HepG2 (cell line): ENCODE measurements at regions not wholly inside any gene's neighbourhood (a gene's known extent, or its start where the extent isn't known, plus 50 kb on each side); places are given as distances from the start of the nearest gene placed in this dataset.

Source experiments
- ATAC-seq: fragments of 200-7000 bp; cut with Tn5 transposase; 3 replicates; pipeline ENCODE4 v1.9.1; 2020; ENCODE audit warnings: mild to moderate bottlenecking, moderate library complexity
- BruUV-seq: library from RNA; stranded (reverse); fragments of 400-500 nt; replicated peaks from 2 replicates; lab custom pipeline; 2021; lab: Mats Ljungman, UMichigan
- CTCF ChIA-PET: fragments of 300-600 bp; formaldehyde crosslinking; extraction: SDS; loops from one replicate; lab custom pipeline; 2021; ENCODE audit warnings: low total read pairs, inconsistent platforms, low intra/inter-chr PET ratio; lab: Yijun Ruan, JAX
- POLR2A ChIA-PET: fragments of 350-600 bp; sonication (Branson Sonifier 250); formaldehyde crosslinking; loops from one replicate; lab custom pipeline; 2020; ENCODE audit warnings: antibody characterized with exemption, inconsistent platforms; lab: Yijun Ruan, JAX
- DNase-seq: peaks from one replicate; pipeline ENCODE4 v3.0.0-alpha.2; 2015; ENCODE audit warnings: low spot score
- FAIRE-seq: peaks from 3 replicates; lab custom pipeline; 2011; peaks lifted over from hg19 to GRCh38; lab: Jason Lieb, UNC
- H2AFZ ChIP-seq: one replicate; pipeline ENCODE4 v1.6.1; 2011; ENCODE audit warnings: low read length, inconsistent platforms
- H3K27ac ChIP-seq: fragments of 300-600 bp; 3 replicates; pipeline ENCODE4 v1.8.0; 2011; ENCODE audit warnings: mixed run types, mild to moderate bottlenecking, mixed read lengths, low read length, inconsistent platforms; ENCODE audit not compliant: insufficient read depth; ENCODE audit errors: extremely low read length
- H3K27me3 ChIP-seq, 2 experiments: fragments of 200-600 bp in 1 of 2; 2 replicates in 1 of 2; 3 replicates in 1 of 2; pipeline versions ENCODE4 v1.6.0 to v1.8.0; 2011; ENCODE audit warnings: low read length in 2 of 2, mild to moderate bottlenecking in 2 of 2, moderate library complexity in 2 of 2, inconsistent platforms in 1 of 2; ENCODE audit not compliant: insufficient read depth in 2 of 2, control insufficient read depth in 1 of 2
- H3K36me3 ChIP-seq, 2 experiments: fragments of 200-600 bp in 1 of 2; replicated peaks in 1 of 2; 2 replicates in 1 of 2; 3 replicates in 1 of 2; pipeline versions ENCODE4 v1.5.1 to v1.8.0; 2011; ENCODE audit warnings: low read length in 2 of 2, inconsistent platforms in 1 of 2; ENCODE audit not compliant: insufficient read depth in 2 of 2, control insufficient read depth in 1 of 2
- H3K4me1 ChIP-seq: 2 replicates; pipeline ENCODE4 v1.5.1; 2012; ENCODE audit warnings: low read length, inconsistent platforms; ENCODE audit not compliant: insufficient read depth
- H3K4me2 ChIP-seq: 2 replicates; pipeline ENCODE4 v1.6.0; 2011; ENCODE audit warnings: low read depth, low read length, inconsistent platforms
- H3K4me3 ChIP-seq, 3 experiments: fragments of 200-600 bp in 1 of 3; sonication (generic), shearing (Covaris generic) in 1 of 3; replicated peaks in 1 of 3; 2 replicates each; pipeline ENCODE4 v1.5.1; 2011 to 2016; ENCODE audit warnings: low read length in 3 of 3, inconsistent platforms in 2 of 3, low read depth in 2 of 3, mild to moderate bottlenecking in 2 of 3, control low read depth in 1 of 3, mixed read lengths in 1 of 3; ENCODE audit not compliant: insufficient read depth in 1 of 3
- H3K79me2 ChIP-seq: one replicate; pipeline ENCODE4 v1.6.1; 2011; ENCODE audit warnings: low read length, inconsistent platforms; ENCODE audit not compliant: insufficient read depth
- H3K9ac ChIP-seq: 2 replicates; pipeline ENCODE4 v1.6.0; 2011; ENCODE audit warnings: mild to moderate bottlenecking, low read depth, low read length, inconsistent platforms; ENCODE audit not compliant: insufficient read depth
- H3K9me3 ChIP-seq: 2 replicates; pipeline ENCODE4 v1.5.1; 2012; ENCODE audit warnings: mild to moderate bottlenecking, low read length
- H4K20me1 ChIP-seq: 2 replicates; pipeline ENCODE4 v1.6.0; 2011; ENCODE audit warnings: inconsistent platforms, mild to moderate bottlenecking, low read length, moderate library complexity; ENCODE audit not compliant: insufficient read depth
- BRCA1 ChIP-seq: sonication (generic); formaldehyde crosslinking; IDR thresholded peaks from 2 replicates; pipeline ENCODE4 v1.4.0; 2020; ENCODE audit warnings: missing genetic modification reagents
- CEBPG ChIP-seq: IDR thresholded peaks from 2 replicates; pipeline ENCODE4 v1.6.1; 2016
- FOXK1 ChIP-seq: sonication (generic); formaldehyde crosslinking; IDR thresholded peaks from 2 replicates; pipeline ENCODE4 v1.4.0; 2020; ENCODE audit warnings: low read depth, missing genetic modification reagents, borderline replicate concordance
- HOXA9 ChIP-seq: sonication (generic); formaldehyde crosslinking; IDR thresholded peaks from 2 replicates; pipeline ENCODE4 v1.8.1; 2022; ENCODE audit warnings: missing genetic modification reagents, mild to moderate bottlenecking, moderate library complexity, borderline replicate concordance
- MAZ ChIP-seq, 2 experiments: sonication (generic) in 1 of 2; formaldehyde crosslinking in 1 of 2; IDR thresholded peaks; 2 replicates each; pipeline versions ENCODE4 v1.5.0 to v1.6.1; 2012 to 2020; ENCODE audit warnings: low read depth in 2 of 2, mild to moderate bottlenecking in 2 of 2, borderline replicate concordance in 1 of 2, improper control_type of control experiment in 1 of 2, low read length in 1 of 2, missing genetic modification reagents in 1 of 2, moderate library complexity in 1 of 2
- NCOA5 ChIP-seq: sonication (generic); formaldehyde crosslinking; IDR thresholded peaks from 2 replicates; pipeline ENCODE4 v1.4.0; 2020; ENCODE audit warnings: missing genetic modification reagents
- REXO4 ChIP-seq: sonication (generic); formaldehyde crosslinking; IDR thresholded peaks from 2 replicates; pipeline ENCODE4 v1.8.0; 2022; ENCODE audit warnings: missing genetic modification reagents, mild to moderate bottlenecking, borderline replicate concordance
- SAP130 ChIP-seq: IDR thresholded peaks from 2 replicates; pipeline ENCODE4 v1.6.1; 2016; ENCODE audit warnings: low read depth
- SRF ChIP-seq: IDR thresholded peaks from 2 replicates; pipeline ENCODE4 v1.6.1; 2011; ENCODE audit warnings: mild to moderate bottlenecking, low read depth, low read length, moderate library complexity
- ZNF841 ChIP-seq: sonication (generic); formaldehyde crosslinking; IDR thresholded peaks from 2 replicates; pipeline ENCODE4 v1.8.1; 2023; ENCODE audit warnings: missing genetic modification reagents, borderline replicate concordance
- ZNF878 ChIP-seq: sonication (generic); formaldehyde crosslinking; IDR thresholded peaks from 2 replicates; pipeline ENCODE4 v1.8.1; 2023; ENCODE audit warnings: mild to moderate bottlenecking, missing genetic modification reagents, moderate library complexity
- WGBS: methylation state at CpG from one replicate; pipeline ENCODE4 v1.1.6; 2017; ENCODE audit warnings: low lambda C conversion rate; 5-methylcytosine and 5-hydroxymethylcytosine counted together
- in situ Hi-C: cut with HindIII; loops from 2 replicates; pipeline ENCODE4 v1.10.0; 2017; ENCODE audit warnings: low pct_unique_long_range_greater_than_20kb; ENCODE audit not compliant: extremely low pct_ligation_motif_present
- intact Hi-C: fragments of 100-400 bp; cut with micrococcal nuclease; formaldehyde crosslinking; loops from one replicate; pipeline ENCODE4 v1.10.0; 2022; ENCODE audit not compliant: unreplicated experiment
- TF ChIP-seq, protein P1 (sequence below): sonication (generic); formaldehyde crosslinking; IDR thresholded peaks from 2 replicates; pipeline ENCODE4 v1.5.0; 2020; ENCODE audit warnings: missing genetic modification reagents
- TF ChIP-seq, protein P2 (sequence below): sonication (generic); formaldehyde crosslinking; IDR thresholded peaks from 2 replicates; pipeline ENCODE4 v1.8.1; 2023; ENCODE audit warnings: mild to moderate bottlenecking, inconsistent platforms, moderate library complexity, missing genetic modification reagents, borderline replicate concordance

DNA sequence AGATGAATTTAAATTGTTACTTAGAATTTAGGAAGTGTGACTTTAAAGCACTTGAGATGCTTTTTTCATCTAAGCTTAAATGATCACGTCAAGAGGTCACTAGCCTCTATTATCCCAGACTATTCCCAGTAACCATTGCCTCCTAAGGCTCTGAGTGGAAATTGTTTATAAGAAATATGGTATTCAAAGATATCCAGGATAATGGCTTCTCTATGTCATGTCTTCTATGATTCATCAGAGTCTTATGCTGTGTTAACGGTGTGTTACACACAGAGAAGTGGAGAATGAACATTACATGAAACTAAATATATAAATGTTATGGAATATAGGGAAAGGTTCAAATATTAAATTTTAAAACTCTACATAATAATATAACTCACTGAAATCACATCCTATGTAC lies 79.8 kb upstream of the NBEA start:
- no peak for FAIRE-seq
- no peaks in the 10 kb centered on the region for H3K36me3 ChIP-seq
- H3K27me3 ChIP-seq, result 0 out of 5 replicates have a peak, but pooled peaks cover 0 to 3% of the 10 kb centered on the region in 2 experiments
- H3K27ac ChIP-seq, result no peak overlapping the region
- ATAC-seq, result no peak
- in situ Hi-C loops (no loop called here), intact Hi-C loops (no loop called here)
- no peaks in the 10 kb centered on the region for H3K9me3 ChIP-seq
- 52% methylated on average over 2 of the region's 2 CpGs for whole genome bisulfite sequencing
- CTCF ChIA-PET, result no interaction called here
- no peak overlapping the region for H3K9ac ChIP-seq
- H4K20me1 ChIP-seq, result no peaks in the 10 kb centered on the region
- no peak for TF ChIP-seq NCOA5 (CRISPR knock-in tag)
- no peak for TF ChIP-seq FOXK1 (CRISPR knock-in tag)
- no peak for TF ChIP-seq ZNF841 (CRISPR knock-in tag)
- no peak for TF ChIP-seq SAP130
- no peak for TF ChIP-seq MAZ (IDR thresholded peaks at IDR 0.05; ENCODE audit: borderline replicate concordance, low read depth, low read length)
- TF ChIP-seq MAZ (CRISPR knock-in tag; IDR thresholded peaks at IDR 0.05; ENCODE audit: low read depth), result no peak
- TF ChIP-seq CEBPG (CRISPR knock-in tag), result no peak
- TF ChIP-seq, protein P1, sequence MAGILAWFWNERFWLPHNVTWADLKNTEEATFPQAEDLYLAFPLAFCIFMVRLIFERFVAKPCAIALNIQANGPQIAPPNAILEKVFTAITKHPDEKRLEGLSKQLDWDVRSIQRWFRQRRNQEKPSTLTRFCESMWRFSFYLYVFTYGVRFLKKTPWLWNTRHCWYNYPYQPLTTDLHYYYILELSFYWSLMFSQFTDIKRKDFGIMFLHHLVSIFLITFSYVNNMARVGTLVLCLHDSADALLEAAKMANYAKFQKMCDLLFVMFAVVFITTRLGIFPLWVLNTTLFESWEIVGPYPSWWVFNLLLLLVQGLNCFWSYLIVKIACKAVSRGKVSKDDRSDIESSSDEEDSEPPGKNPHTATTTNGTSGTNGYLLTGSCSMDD (CRISPR knock-in tag), result no peak
- TF ChIP-seq ZNF878 (CRISPR knock-in tag), result no peak
- no peak for TF ChIP-seq REXO4
- H3K4me3 ChIP-seq, result no peak overlapping the region
- POLR2A ChIA-PET, result no interaction called here
- no peak for DNase-seq
- no peak overlapping the region for H3K4me2 ChIP-seq
- H3K79me2 ChIP-seq, result no peaks in the 10 kb centered on the region
- BruUV-seq, result no TSS peak
- no peak overlapping the region for H2AFZ ChIP-seq
- H3K4me1 ChIP-seq, result no peaks in the 10 kb centered on the region

DNA sequence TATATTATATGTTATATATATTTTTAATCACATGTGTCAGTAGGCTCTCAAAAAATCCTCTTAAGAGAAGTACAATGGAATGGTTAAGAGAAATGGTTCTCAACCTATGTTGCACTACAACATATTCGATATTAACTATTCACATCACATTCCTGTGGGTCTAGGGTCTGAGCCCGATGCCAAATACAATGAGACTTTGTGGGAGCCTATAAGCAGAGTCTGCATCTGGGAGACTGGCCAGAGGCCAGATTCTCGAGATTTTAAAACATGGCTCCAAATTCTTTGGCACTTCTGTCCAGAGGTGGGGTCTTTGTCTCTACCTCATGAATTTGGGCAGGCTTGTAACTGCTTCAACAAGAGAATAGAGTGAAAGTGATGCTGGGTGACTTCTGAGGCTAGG lies 79.4 kb upstream of the NBEA start:
- in situ Hi-C loops (no loop called here), intact Hi-C loops (no loop called here)
- ChIA-PET POLR2A (no interaction called here), CTCF (no interaction called here)
- DNase-seq (no peak), ATAC-seq (no peak), FAIRE-seq (no peak)
- Histone ChIP-seq H4K20me1 (no peaks in the 10 kb centered on the region), H3K4me3 (no peak overlapping the region), H2AFZ (no peak overlapping the region), H3K4me2 (no peak overlapping the region), H3K79me2 (no peaks in the 10 kb centered on the region), H3K9ac (no peak overlapping the region), H3K4me1 (no peaks in the 10 kb centered on the region), H3K27ac (no peak overlapping the region), H3K9me3 (no peaks in the 10 kb centered on the region), H3K27me3 (0 out of 5 replicates have a peak, but pooled peaks cover 0 to 3% of the 10 kb centered on the region in 2 experiments), H3K36me3 (no peaks in the 10 kb centered on the region)
- 0% methylated on average over 3 of the region's 3 CpGs for WGBS
- no TSS peak for BruUV-seq
- TF ChIP-seq SRF, result no peak
- TF ChIP-seq, protein P2, sequence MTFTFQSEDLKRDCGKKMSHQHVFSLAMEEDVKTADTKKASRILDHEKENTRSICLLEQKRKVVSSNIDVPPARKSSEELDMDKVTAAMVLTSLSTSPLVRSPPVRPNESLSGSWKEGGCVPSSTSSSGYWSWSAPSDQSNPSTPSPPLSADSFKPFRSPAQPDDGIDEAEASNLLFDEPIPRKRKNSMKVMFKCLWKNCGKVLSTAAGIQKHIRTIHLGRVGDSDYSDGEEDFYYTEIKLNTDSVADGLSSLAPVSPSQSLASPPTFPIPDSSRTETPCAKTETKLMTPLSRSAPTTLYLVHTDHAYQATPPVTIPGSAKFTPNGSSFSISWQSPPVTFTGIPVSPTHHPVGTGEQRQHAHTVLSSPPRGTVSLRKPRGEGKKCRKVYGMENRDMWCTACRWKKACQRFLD, result no peak
- TF ChIP-seq BRCA1 (CRISPR knock-in tag), result no peak
- TF ChIP-seq HOXA9, result no peak
